ENCODE measurements at regions not wholly inside any gene's neighbourhood (a gene's known extent, or its start where the extent isn't known, plus 50 kb on each side); places are given as distances from the start of the nearest gene placed in this dataset.

GRCh38 chr12:115756804-115757203 is 520.7 kb downstream of the MED13L start:
- DNase-seq, result no peak

GRCh38 chr12:115756271-115756670 is 521.2 kb downstream of the MED13L start:
- DNase-seq, result no peak

DNA sequence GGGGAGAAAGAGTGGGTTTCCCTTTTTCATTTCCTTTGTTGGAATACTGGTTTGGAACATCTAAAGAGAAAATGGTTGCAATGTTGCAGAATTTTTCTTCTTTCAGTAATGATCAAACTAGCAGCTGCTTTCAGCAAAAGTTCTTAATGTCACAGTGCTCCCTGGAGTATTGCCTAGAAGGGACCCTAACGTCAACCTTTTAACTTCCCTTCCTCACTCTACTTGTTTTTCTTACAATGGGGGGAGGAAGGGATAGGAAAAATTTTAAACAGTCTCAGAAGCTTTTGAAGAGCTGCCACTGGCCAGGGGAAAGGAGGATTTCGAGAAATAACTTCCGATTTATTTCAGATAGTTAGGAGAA is 521.8 kb downstream of the MED13L start:
- no peak for DNase-seq

DNA sequence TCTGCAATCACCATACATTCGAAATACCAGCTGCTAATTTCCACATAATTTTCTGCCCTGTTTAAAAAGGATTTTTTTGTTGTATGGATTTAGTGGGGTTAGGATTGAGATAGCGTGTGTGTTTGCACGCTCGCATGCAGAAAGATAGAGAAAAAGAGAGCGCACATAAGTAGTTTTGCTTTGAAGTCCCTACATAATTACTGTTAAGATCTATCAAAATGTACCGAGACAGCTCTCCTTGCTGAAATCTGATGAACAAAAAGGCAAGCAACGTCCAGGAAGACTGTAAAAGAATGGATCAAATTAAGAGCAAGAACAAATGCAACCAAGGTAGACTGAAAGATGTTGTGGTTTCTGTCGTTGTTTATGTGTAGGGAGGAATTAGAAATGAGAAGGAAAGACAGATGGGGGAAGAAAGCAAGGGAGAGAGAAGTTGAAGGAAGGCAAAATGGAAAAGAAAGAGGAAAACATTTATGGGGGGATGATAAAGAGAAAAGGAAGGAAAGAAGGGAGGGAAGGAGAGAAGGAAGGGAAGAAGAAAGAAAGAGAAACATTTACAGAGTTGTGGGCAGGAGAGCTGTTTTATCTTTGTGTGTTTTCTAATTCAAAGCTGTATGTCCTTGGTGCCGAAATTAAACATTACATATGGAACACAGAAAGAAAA is 522.3 kb downstream of the MED13L start:
- no peak for DNase-seq

GRCh38 chr12:115752913-115753726 is 524.4 kb downstream of the MED13L start:
- peak; percentile 27 for DNase-seq

- no peak for DNase-seq
Measured at GRCh38 chr12:115752156-115752555, 525.3 kb downstream of the MED13L start.

- DNase-seq, result no peak
Measured at GRCh38 chr12:115750340-115750739, 527.2 kb downstream of the MED13L start.

DNA sequence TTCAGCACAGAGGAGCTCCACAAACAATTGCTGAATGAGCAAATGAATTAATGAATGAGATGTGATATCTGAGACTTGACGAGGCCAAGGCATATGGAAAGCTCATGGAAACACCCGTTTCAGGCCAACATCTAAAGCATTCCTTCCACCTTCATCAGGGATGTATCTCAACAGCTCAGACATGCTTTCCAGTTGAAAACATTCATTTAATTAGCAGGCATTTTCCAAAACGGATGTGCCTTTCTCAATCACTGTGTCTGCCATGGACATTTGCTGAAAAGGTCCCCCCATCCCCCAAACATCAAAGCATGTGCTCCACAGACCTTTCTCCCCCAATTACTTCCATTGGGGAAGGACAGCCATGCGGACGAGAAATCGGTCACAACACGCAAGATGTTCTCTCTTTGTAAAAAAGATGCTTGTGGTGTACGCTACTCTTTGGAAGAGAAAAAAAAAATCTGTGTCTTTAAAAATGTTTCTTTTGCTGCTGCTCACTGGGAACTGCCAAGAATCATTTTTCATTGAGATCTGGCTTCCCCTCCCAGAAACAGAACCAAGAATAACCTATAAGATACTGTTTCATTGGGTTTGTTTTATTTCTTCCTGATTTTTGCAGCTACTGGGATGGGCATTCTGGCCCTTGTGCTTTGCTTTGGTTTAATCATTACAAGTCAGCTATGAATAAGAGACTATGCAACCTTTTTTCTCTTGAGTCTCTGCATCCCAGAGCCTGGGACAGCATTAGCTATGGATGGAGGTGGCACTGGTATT is 528.2 kb downstream of the MED13L start:
- no peak for DNase-seq

GRCh38 chr12:115740586-115741155 is 536.8 kb downstream of the MED13L start:
- no peak for DNase-seq

- DNase-seq, result no peak
Measured at GRCh38 chr12:115737895-115738294, 539.6 kb downstream of the MED13L start.

DNA sequence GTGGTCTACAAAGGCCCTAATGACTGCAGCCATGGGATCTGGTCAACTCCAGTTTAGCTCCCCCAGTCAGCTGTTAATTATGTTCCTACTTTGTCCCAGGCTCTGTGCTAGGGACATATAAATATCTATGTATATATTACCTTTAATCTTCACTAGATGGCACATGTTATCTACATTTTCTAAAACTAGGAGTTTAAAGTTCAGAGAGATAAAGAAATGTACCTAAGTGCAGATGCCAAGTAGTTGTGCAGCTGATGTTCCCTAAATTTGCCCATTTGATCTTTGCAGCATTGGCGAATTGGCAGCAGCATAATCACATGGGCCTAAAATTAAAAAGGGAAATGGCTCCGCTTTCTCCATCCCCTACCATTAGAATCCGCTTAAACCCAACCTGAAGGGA is 541.1 kb downstream of the MED13L start:
- no peak for DNase-seq

DNA sequence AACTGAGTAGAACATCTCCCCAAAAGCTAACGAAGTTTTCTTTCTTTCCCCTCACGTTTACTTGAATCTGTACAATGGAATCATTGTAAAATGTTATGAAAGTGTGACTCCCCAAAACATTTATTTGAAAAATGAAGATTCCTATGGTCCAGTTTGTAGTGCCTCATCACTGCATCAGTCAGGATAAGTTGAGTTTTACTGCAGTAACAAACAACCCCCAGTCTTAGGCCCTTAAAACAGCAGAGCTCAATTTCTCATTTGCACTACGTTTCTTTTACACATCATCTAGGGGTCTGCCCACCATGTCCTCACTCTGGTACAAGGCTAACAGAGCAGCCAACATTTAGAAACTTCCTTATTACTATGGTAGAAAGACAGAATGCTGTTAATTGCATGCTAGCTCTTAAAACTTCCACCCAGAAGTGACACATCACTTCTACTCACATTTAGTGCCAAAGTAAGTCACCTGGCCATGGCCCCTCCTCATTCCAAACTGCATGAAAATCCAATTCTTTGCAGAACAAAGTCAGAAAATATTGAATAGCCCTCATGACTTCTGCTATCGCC is 546.4 kb downstream of the MED13L start:
- no peak for DNase-seq

GRCh38 chr12:115726691-115727090 is 550.8 kb downstream of the MED13L start:
- DNase-seq, result no peak

DNA sequence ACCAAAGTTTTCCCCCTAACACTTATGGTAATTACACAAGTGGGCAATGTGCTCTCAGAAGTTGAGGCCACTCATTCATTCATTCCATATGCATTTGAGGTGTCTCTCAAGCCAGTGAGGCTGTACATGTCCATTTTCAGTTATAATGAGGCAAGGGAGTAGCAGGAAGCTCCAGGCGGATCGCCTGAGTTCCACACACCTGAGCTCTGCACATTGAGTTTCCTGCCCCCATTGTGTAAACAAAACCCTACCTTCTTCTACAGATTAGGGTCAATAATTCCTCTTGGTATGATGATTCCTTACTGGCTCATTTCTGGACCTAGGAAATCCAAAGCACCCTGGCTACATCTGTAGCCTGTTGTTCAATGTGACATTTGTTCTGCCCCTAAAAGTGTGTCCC is 555.3 kb downstream of the MED13L start:
- DNase-seq, result no peak

DNA sequence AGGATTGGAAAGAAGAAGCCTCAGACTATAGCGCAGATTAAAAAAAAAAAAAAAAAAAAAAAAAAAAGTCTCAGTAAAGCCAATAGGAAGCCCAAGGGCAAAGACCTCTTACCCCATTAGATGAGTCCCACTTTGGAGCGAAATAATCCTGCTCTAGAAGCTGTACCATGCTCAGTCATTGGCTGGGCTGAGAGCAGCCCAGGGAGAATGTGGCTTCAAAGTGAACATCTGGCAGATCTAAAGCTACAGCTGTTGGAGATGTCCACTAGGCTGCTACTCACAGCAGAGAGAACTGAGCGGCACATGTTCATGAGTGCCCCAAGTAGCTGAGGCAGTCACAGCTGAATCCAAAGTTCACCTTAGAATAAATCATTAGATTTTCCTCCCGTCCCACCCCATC is 560.9 kb downstream of the MED13L start:
- DNase-seq, result no peak

GRCh38 chr12:115712676-115713075 is 564.8 kb downstream of the MED13L start:
- no peak for DNase-seq

DNA sequence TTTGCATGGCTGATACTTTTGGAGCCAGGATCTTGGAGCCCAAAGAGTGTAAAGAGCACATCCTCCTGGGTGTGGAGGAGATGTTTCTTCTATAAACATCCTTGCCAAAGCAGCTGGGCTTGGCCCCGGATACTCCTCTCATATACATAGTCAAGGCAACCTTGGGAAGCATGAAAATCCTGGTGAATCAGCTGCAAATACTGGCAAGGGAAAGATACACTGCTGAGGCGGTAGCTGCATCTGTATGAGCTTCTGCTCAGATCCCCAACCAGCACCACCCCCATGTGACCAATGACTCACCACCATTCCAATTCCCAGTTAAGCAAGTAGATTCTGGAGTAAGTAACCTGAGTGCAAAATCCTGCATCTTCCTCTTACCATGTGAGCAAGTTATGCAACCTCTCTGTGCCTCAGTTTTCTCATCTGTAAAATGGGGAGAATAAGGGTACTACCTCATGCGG is 567.4 kb downstream of the MED13L start:
- no peak for DNase-seq

- no peak for DNase-seq
Measured at GRCh38 chr12:115709540-115710011, 567.9 kb downstream of the MED13L start.

- DNase-seq, result no peak
Measured at GRCh38 chr12:115708801-115709200, 568.7 kb downstream of the MED13L start.

DNA sequence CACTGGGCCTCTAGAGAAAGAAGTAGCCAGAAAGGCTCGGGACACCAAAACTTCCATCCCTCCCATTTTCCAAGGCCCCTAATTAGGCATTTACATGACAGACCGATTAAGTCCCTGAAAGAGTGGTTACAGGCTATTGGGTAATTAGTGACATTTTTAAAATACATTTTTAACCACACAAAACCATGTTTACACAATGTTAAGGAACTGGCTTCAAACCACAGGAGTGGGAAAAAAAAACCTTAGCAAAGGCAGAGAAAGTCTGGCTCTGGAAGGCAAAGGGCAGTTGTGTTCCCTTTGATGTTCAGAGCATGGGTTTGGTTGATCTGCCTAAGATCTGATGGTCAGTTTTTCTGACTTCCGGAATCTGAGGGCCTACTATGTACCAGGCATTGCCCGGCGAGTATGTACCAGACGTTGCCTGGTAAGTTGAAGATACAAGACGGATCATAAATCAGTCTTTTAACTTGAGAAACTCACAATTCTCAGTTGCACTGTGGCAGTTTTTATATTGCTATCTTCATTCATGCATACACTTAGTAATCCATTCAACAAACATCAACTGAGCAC is 576.5 kb downstream of the MED13L start:
- DNase-seq, result no peak

GRCh38 chr12:115700081-115700480 is 577.4 kb downstream of the MED13L start:
- no peak for DNase-seq

DNA sequence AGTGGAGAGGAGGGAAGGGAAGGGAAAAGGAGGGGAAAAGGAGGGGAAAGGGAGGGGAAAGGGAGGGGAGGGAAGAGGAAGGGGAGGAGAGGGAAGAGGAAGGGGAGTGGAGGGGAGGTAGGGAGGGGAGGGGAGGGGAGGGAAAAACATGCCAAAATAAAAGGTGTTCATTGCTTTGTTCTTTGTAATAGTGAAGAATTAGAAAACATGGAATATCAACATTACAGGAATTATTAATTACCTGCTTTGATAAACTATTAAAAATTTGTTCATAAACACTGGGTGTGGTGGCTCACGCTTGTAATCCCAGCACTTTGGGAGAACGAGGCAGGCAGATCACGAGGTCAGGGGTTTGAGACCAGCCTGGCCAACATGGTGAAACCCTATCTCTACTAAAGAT is 579.2 kb downstream of the MED13L start:
- DNase-seq, result no peak

- no peak for DNase-seq
Measured at GRCh38 chr12:115697340-115697739, 580.2 kb downstream of the MED13L start.
